Kidney epithelial cell (primary cell): ENCODE measurements at regions not wholly inside any gene's neighbourhood (a gene's known extent, or its start where the extent isn't known, plus 50 kb on each side); places are given as distances from the start of the nearest gene placed in this dataset.

Experiments
- DNase-seq: peaks from one replicate; pipeline ENCODE4 v3.0.0-alpha.2; 2010; ENCODE audit warnings: low read depth
- H3K27me3 ChIP-seq: 2 replicates; pipeline ENCODE4 v1.6.0; 2011; ENCODE audit warnings: low read length; ENCODE audit not compliant: control insufficient read depth, insufficient read depth
- H3K36me3 ChIP-seq: 2 replicates; pipeline ENCODE4 v1.5.1; 2011; ENCODE audit warnings: low read length; ENCODE audit not compliant: control insufficient read depth, insufficient read depth
- H3K4me3 ChIP-seq: 2 replicates; pipeline ENCODE4 v1.5.1; 2011; ENCODE audit warnings: low read depth, mild to moderate bottlenecking, control low read depth, low read length
- CTCF ChIP-seq: IDR thresholded peaks from 2 replicates; pipeline ENCODE4 v1.5.1; 2011; ENCODE audit warnings: mild to moderate bottlenecking, moderate library complexity, low read length, control low read depth, inconsistent platforms; ENCODE audit not compliant: insufficient read depth, poor library complexity, severe bottlenecking

DNA sequence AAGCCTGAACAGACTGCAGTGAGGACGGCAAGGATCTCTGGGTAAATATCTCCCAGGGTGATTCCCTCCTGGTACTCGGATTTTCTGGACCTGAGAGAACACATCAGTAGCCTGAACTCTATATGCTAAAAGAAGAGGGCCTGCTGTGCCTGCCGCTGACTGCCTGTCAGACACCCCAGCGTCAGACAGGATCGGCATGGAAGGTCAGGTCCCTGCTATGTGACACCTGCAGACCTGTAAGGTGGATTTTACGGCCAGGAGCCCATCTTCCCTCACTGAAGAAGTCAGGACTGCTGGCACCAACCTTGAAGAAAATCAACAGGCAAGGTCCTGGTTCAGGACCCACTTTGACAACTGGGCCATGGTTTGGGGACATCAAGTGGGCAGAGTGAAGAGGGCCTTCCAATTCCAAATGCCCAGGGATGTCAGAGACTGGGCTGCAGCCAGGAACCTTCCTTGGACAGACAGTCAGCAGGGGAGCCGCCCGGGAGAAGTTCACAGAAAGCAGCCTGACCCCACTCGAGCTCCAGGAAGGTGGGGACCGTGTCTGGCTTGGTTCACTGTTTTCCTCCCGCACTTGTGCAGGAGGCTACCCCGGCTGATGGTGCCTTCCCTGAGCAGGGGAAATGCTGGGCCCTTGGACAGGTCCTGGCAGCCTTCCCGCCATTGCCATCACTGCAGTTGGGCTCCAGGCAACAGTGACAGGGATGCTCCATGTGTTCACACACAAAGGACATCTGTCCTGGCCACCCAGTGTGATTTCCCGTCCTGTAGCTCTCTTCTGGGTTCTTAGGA lies 91.8 kb upstream of the LANCL2 start:
- no peak overlapping the region for H3K4me3 ChIP-seq
- no peak for DNase-seq
- no peak for TF ChIP-seq CTCF
- H3K27me3 ChIP-seq = peaks cover 3% of the 10 kb centered on the region
- H3K36me3 ChIP-seq = no peaks in the 10 kb centered on the region

DNA sequence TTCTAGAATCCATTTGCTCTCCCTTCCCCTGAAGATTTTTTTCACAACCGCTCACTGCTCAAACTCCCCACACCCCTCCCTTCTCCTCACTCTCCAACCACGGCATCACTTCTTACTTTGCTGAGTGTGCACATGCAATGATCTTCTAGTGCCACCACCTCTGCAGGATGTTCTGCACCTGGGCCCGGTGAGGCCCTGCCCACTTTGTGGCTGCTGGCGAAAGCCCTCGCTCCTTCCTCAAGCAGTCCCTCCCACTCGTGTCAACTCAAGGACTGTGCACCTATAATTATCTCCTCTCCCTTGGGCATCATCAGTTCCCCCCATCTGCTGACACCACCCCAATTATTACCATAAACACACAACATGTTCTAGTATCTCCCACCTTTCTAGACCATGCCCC lies 91.0 kb upstream of the LANCL2 start:
- Histone ChIP-seq H3K36me3 (no peaks in the 10 kb centered on the region), H3K27me3 (peaks cover 4% of the 10 kb centered on the region)

DNA sequence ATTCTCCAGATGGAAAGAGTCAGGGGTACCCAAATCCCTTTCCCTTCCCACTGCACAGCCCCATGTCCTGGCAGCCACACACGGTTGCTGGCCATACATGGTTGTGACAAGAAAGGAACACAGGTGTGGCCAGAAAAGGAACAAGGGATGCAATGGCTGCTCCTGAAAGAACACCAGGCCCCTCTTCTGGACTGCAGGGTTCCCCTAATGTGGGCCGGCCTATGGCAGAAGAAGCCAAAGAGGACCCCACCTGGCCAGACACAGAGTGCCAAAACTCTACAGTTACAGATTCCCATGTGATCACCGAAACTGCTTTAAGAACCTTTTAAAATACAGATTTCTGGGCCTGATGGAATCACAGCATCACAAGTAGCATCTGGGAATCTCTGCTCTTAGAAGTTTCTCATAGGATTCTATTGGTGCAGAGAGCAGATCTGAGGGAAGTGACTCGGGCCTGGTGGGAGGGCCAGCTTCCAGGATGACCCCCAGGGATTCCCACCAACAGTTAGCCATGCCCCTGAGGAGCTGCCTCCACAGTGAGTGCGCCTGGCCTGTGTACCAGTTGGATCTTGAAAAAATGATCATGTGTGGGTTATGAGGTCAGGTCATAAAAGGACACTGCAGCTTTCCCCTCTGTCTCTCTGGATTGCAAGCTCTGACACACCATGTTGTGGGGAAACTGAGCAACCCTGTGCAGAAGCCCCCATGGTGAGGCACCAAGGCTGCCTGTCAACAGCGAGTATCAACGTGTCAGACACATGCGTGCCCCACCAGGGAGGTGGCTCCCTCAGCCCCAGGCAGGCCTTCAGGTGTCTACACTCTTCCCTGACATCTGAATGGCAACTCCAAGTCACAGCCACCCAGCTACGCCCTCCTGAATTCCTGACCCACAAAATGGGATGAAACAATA lies 89.6 kb upstream of the LANCL2 start:
- H3K36me3 ChIP-seq = no peaks in the 10 kb centered on the region
- peaks cover 6% of the 10 kb centered on the region for H3K27me3 ChIP-seq
- no peak for DNase-seq
- H3K4me3 ChIP-seq = no peak overlapping the region
- TF ChIP-seq CTCF = no peak

More for the DNA sequence above, 91.0 kb upstream of the LANCL2 start:
- TF ChIP-seq CTCF = no peak
- DNase-seq = no peak
- no peak overlapping the region for H3K4me3 ChIP-seq

DNA sequence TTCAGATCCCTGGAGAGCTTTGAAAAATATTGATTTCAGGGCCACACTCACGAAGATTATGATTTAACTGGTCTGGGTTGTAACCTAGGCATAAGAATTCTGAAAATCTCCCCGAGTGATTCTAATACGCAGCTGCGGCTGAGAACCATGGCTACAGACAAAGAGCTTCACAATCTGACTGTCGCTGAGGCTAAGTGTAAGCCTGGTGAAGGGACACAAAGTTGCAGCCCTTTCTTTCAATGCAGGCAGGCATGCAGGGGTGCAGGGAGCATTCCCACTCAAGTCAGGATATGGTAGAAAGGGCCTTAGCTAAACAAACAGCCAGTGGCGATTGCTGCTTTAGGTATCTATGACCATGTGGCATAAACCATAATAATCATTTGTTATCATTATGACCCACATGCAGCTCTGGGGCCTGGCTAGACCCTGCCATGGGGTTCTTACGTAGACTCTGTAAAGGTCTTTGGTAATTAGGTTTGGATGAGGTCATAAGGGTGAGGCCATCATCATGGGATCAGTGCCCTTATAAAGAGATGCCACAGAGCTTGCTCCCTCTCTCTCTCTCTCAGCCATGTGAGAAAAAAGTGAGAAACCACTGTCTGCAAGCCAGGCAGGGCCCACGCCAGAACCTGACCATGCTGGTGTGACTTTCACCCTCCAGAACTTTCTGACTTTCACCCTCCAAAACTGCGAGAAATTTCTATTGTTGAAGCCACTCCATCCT lies 88.4 kb upstream of the LANCL2 start:
- H3K27me3 ChIP-seq = peaks cover 6% of the 10 kb centered on the region
- no peak overlapping the region for H3K4me3 ChIP-seq
- no peak for TF ChIP-seq CTCF
- H3K36me3 ChIP-seq = no peaks in the 10 kb centered on the region
- no peak for DNase-seq

DNA sequence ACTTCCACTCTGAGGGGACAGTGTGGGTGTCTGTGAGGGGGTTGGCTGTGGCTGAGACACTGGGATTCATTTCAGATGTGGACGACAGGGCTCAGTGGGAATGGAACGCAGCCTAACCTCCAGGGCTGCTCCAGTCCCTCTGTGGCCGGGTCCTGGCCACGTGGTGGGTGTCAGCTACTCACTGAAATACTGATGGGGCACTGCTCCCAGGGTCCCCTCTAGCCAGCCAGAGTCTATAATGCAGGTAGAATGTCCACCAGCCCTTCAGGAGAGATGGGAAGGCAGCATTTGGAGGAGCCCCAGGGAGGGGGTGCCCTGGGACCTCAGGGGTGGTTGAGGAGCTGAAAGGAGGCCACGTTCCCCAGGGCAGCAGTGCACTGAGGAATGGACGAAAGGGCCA lies 87.2 kb upstream of the LANCL2 start:
- no peak for TF ChIP-seq CTCF
- no peak for DNase-seq
- H3K36me3 ChIP-seq = no peaks in the 10 kb centered on the region
- H3K27me3 ChIP-seq = peaks cover 3% of the 10 kb centered on the region
- H3K4me3 ChIP-seq = no peak overlapping the region
